Neural cell (in vitro differentiated cells): ENCODE measurements at regions not wholly inside any gene's neighbourhood (a gene's known extent, or its start where the extent isn't known, plus 50 kb on each side); places are given as distances from the start of the nearest gene placed in this dataset.
A peak's percentile ranks its signal among the peaks of the same experiment; 100 is the strongest.

Experiments
- H2AFZ ChIP-seq: fragments of 200-600, 300-800 bp; sonication (generic), shearing (Covaris generic); 2 replicates; pipeline ENCODE4 v1.6.0; 2014; ENCODE audit warnings: low read depth, mild to moderate bottlenecking, antibody characterized with exemption, low read length, moderate library complexity
- H3F3A ChIP-seq: fragments of 200-600 bp; shearing (Covaris generic); 2 replicates; pipeline ENCODE4 v1.6.1; 2016; ENCODE audit warnings: mild to moderate bottlenecking, moderate library complexity, mixed read lengths, antibody characterized with exemption, low read length; ENCODE audit not compliant: insufficient read depth, poor library complexity, severe bottlenecking
- H3K27ac ChIP-seq: fragments of 200-600, 300-800 bp; sonication (generic), shearing (Covaris generic); 2 replicates; pipeline ENCODE4 v1.5.1; 2014; ENCODE audit warnings: mild to moderate bottlenecking, low read length, moderate library complexity
- H3K27me3 ChIP-seq: fragments of 300-800, 200-600 bp; sonication (generic), shearing (Covaris generic); 2 replicates; pipeline ENCODE4 v1.6.0; 2014; ENCODE audit warnings: mild to moderate bottlenecking, low read depth, low read length, moderate library complexity; ENCODE audit not compliant: insufficient read depth
- H3K36me3 ChIP-seq: fragments of 300-800, 200-600 bp; sonication (generic), shearing (Covaris generic); 2 replicates; pipeline ENCODE4 v1.5.1; 2014; ENCODE audit warnings: mild to moderate bottlenecking, antibody characterized with exemption, low read length, moderate library complexity; ENCODE audit not compliant: insufficient read depth
- H3K4me2 ChIP-seq: fragments of 300-800, 200-600 bp; sonication (generic), shearing (Covaris generic); 2 replicates; pipeline ENCODE4 v1.6.0; 2014; ENCODE audit warnings: mild to moderate bottlenecking, low read length
- H3K4me3 ChIP-seq: fragments of 300-800, 200-600 bp; sonication (generic), shearing (Covaris generic); 2 replicates; pipeline ENCODE4 v1.5.1; 2014; ENCODE audit warnings: mild to moderate bottlenecking, low read length, moderate library complexity
- H3K79me2 ChIP-seq: fragments of 200-600 bp; shearing (Covaris generic); replicated peaks from 2 replicates; pipeline ENCODE4 v1.6.0; 2014; ENCODE audit warnings: mild to moderate bottlenecking, low read length, moderate library complexity; ENCODE audit not compliant: insufficient read depth
- H3K9ac ChIP-seq: fragments of 300-800, 200-600 bp; sonication (generic), shearing (Covaris generic); 2 replicates; pipeline ENCODE4 v1.6.1; 2016; ENCODE audit warnings: mild to moderate bottlenecking, low read length, mixed read lengths
- H3K9me2 ChIP-seq: fragments of 200-600 bp; shearing (Covaris generic); 2 replicates; pipeline ENCODE4 v1.6.1; 2016; ENCODE audit warnings: mild to moderate bottlenecking, low read length, mixed read lengths; ENCODE audit not compliant: insufficient read depth
- H3K9me3 ChIP-seq: fragments of 200-600, 300-800 bp; sonication (generic), shearing (Covaris generic); 2 replicates; pipeline ENCODE4 v1.6.1; 2016; ENCODE audit warnings: mild to moderate bottlenecking, mixed run types, low read length, moderate library complexity, mixed read lengths
- H4K20me1 ChIP-seq: fragments of 200-600 bp; shearing (Covaris generic); 2 replicates; pipeline ENCODE4 v1.6.1; 2016; ENCODE audit warnings: mild to moderate bottlenecking, mixed run types; ENCODE audit not compliant: insufficient read depth
- CTCF ChIP-seq: fragments of 450-650 bp; IDR thresholded peaks from 2 replicates; pipeline ENCODE4 v1.5.1; 2014; ENCODE audit warnings: antibody characterized with exemption, mild to moderate bottlenecking, moderate library complexity; ENCODE audit not compliant: poor library complexity, severe bottlenecking
- EP300 ChIP-seq: fragments of 450-650 bp; conservative IDR thresholded peaks from 2 replicates; pipeline ENCODE4 v1.6.1; 2014; ENCODE audit warnings: antibody characterized with exemption, mild to moderate bottlenecking, moderate library complexity; ENCODE audit not compliant: poor library complexity, severe bottlenecking
- EZH2 ChIP-seq: fragments of 200-600, 300-800 bp; shearing (Covaris generic), sonication (generic); IDR thresholded peaks from 2 replicates; pipeline ENCODE4 v1.6.1; 2014; ENCODE audit warnings: antibody characterized with exemption, low read length, borderline replicate concordance, mild to moderate bottlenecking; ENCODE audit not compliant: insufficient read depth, poor library complexity, severe bottlenecking
- MXI1 ChIP-seq: fragments of 450-650 bp; conservative IDR thresholded peaks from 2 replicates; pipeline ENCODE4 v1.6.1; 2014; ENCODE audit warnings: antibody characterized with exemption, mild to moderate bottlenecking; ENCODE audit not compliant: poor library complexity, severe bottlenecking
- POLR2AphosphoS5 ChIP-seq: IDR thresholded peaks from 2 replicates; pipeline ENCODE4 v1.6.1; 2012
- RAD21 ChIP-seq: fragments of 450-650 bp; conservative IDR thresholded peaks from 2 replicates; pipeline ENCODE4 v1.6.1; 2014; ENCODE audit warnings: antibody characterized with exemption, mild to moderate bottlenecking, moderate library complexity
- REST ChIP-seq: IDR thresholded peaks from 2 replicates; pipeline ENCODE4 v1.6.1; 2012; ENCODE audit warnings: borderline replicate concordance
- SMC3 ChIP-seq: fragments of 450-650 bp; conservative IDR thresholded peaks from 2 replicates; pipeline ENCODE4 v1.6.1; 2014; ENCODE audit warnings: antibody characterized with exemption, mild to moderate bottlenecking, moderate library complexity; ENCODE audit not compliant: poor library complexity
- TAF1 ChIP-seq: IDR thresholded peaks from 2 replicates; pipeline ENCODE4 v1.6.1; 2012; ENCODE audit warnings: low read depth

DNA sequence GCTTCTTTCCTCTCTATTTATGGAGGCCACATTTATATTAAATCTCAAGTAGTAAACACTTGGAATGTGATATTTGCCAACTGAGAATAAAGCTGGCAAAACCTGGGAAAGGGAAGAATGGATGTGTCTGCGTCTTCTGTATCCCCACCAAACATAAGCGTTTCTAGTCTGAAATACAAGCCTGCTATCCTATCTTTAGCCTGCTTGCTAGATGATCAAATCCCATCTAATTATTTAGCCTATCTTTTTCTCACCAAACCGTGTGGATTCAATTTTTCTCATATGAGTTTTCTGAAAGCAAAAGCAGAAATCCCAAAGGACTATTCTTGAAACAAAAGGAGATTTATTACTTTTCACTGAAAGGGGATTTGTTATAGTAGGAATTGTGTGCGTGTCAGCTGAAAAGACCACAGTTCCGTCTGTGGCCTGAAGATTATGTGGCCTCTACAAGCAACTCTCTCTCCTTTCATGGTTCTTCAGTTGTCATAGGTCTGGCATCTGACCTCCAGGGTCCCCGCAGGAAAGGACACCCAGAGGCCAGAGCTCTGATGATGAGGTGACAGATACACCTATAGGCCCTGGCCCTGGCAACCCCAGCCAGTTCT lies 266.0 kb upstream of the MCTP2 start:
- Histone ChIP-seq H3K36me3 (no peaks in the 10 kb centered on the region), H4K20me1 (no peaks in the 10 kb centered on the region), H3K27me3 (no peaks in the 10 kb centered on the region), H3K4me2 (no peak overlapping the region), H3K27ac (no peak overlapping the region), H3K9ac (no peak overlapping the region), H3K79me2 (no peaks in the 10 kb centered on the region), H3K4me3 (no peak overlapping the region), H3K9me3 (no peaks in the 10 kb centered on the region), H2AFZ (no peak overlapping the region), H3F3A (no peaks in the 10 kb centered on the region), H3K9me2 (no peaks in the 10 kb centered on the region)
- no peak for TF ChIP-seq RAD21
- no peak for TF ChIP-seq EZH2
- no peak for TF ChIP-seq SMC3
- TF ChIP-seq MXI1: no peak
- no peak for TF ChIP-seq REST
- no peak for TF ChIP-seq POLR2AphosphoS5

DNA sequence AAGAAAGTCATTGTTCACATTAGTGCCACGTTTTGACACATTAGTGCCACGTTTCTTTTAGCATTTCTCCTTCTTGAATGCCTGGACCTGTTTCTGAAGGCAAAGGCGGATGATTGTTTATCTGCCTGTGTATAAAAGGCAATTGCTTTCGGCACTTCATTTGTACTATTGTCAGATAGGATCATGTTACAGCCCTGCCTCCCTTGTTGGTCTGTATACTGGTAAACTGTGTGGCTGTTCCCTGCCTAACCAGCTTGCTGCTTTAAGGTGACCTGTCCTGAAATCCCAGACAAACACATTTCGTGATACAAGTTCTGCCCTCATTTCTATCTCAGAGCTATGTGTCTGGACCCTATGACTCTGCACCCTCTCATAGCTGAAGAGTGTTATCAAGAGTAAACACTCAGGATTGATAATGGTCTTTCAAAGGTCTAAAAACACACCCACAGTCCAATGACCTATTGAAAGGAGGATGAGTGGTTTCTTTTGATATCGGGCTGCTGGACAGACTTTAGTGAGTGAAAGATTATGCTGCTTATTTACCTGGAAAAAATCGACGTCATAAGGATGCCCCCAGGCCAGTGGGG lies 276.3 kb upstream of the MCTP2 start:
- Histone ChIP-seq H3K27me3 (no peaks in the 10 kb centered on the region), H3K9me2 (no peaks in the 10 kb centered on the region), H3F3A (no peaks in the 10 kb centered on the region), H3K4me2 (no peak overlapping the region), H3K4me3 (no peak overlapping the region), H3K9ac (no peak overlapping the region), H3K9me3 (no peaks in the 10 kb centered on the region), H2AFZ (no peak overlapping the region), H3K36me3 (no peaks in the 10 kb centered on the region), H4K20me1 (no peaks in the 10 kb centered on the region), H3K27ac (no peak overlapping the region), H3K79me2 (no peaks in the 10 kb centered on the region)
- peak; percentile 24 for TF ChIP-seq POLR2AphosphoS5
- TF ChIP-seq RAD21: no peak

GRCh38 chr15:93948726-93949125 lies 282.6 kb upstream of the MCTP2 start:
- H3K9me3 ChIP-seq: no peaks in the 10 kb centered on the region
- TF ChIP-seq EZH2 (no peak), TAF1 (no peak), REST (no peak), CTCF (no peak), SMC3 (no peak), EP300 (no peak), POLR2AphosphoS5 (no peak), MXI1 (no peak), RAD21 (no peak)
- H3K79me2 ChIP-seq: no peaks in the 10 kb centered on the region
- no peak overlapping the region for H3K4me2 ChIP-seq
- H2AFZ ChIP-seq: no peak overlapping the region
- H4K20me1 ChIP-seq: no peaks in the 10 kb centered on the region
- H3K27me3 ChIP-seq: no peaks in the 10 kb centered on the region
- H3K4me3 ChIP-seq: no peak overlapping the region
- peaks cover 2% of the 10 kb centered on the region for H3F3A ChIP-seq
- no peaks in the 10 kb centered on the region for H3K36me3 ChIP-seq
- H3K9me2 ChIP-seq: no peaks in the 10 kb centered on the region
- H3K27ac ChIP-seq: no peak overlapping the region
- H3K9ac ChIP-seq: no peak overlapping the region
